ENCODE measurements at regions not wholly inside any gene's neighbourhood (a gene's known extent, or its start where the extent isn't known, plus 50 kb on each side); places are given as distances from the start of the nearest gene placed in this dataset.

GRCh38 chr11:130674686-130675308 is 226.4 kb downstream of the ADAMTS15 start:
- H2AFZ ChIP-seq (ENCODE audit: low read depth, low read length): no peak overlapping the region
- no peak for TF ChIP-seq CTCF (IDR thresholded peaks at IDR 0.05; ENCODE audit: borderline replicate concordance, extremely low read depth, low read length, poor library complexity, severe bottlenecking)
- no peak for TF ChIP-seq EZH2 (IDR thresholded peaks at IDR 0.05; ENCODE audit: borderline replicate concordance, low read depth, low read length, severe bottlenecking)
- no peak overlapping the region for H3K9ac ChIP-seq (ENCODE audit: low read depth, low read length)
- H3K27me3 ChIP-seq (ENCODE audit: insufficient read depth, low read length, poor library complexity): peaks cover 2% of the 10 kb centered on the region
- H3K4me1 ChIP-seq (ENCODE audit: insufficient read depth, low read length): no peaks in the 10 kb centered on the region
- no peaks in the 10 kb centered on the region for H3K36me3 ChIP-seq (ENCODE audit: insufficient read depth, low read length)
- H3K4me3 ChIP-seq (ENCODE audit: low read depth in 1 of 2, low read length in 2 of 2): no peak overlapping the region
- no peaks in the 10 kb centered on the region for H4K20me1 ChIP-seq (ENCODE audit: insufficient read depth, low read length)
- ATAC-seq (ENCODE audit: insufficient read depth, low read depth): no peak
- H3K4me2 ChIP-seq (ENCODE audit: insufficient read depth, low read length): no peak overlapping the region
- H3K9me3 ChIP-seq (ENCODE audit: insufficient read depth, low read length, severe bottlenecking): peaks cover 9% of the 10 kb centered on the region
- no peak for DNase-seq
- no peaks in the 10 kb centered on the region for H3K79me2 ChIP-seq (ENCODE audit: insufficient read depth, low read length)
- no peak overlapping the region for H3K27ac ChIP-seq (ENCODE audit: low read length)

GRCh38 chr11:130675371-130675821 is 227.0 kb downstream of the ADAMTS15 start:
- H3K27ac ChIP-seq (ENCODE audit: low read length): no peak overlapping the region
- H3K27me3 ChIP-seq (ENCODE audit: insufficient read depth, low read length, poor library complexity): peaks cover 2% of the 10 kb centered on the region
- no peaks in the 10 kb centered on the region for H4K20me1 ChIP-seq (ENCODE audit: insufficient read depth, low read length)
- H3K9ac ChIP-seq (ENCODE audit: low read depth, low read length): no peak overlapping the region
- no peak overlapping the region for H3K4me3 ChIP-seq (ENCODE audit: low read depth in 1 of 2, low read length in 2 of 2)
- H3K9me3 ChIP-seq (ENCODE audit: insufficient read depth, low read length, severe bottlenecking): peaks cover 9% of the 10 kb centered on the region
- H3K36me3 ChIP-seq (ENCODE audit: insufficient read depth, low read length): no peaks in the 10 kb centered on the region
- H3K4me1 ChIP-seq (ENCODE audit: insufficient read depth, low read length): no peaks in the 10 kb centered on the region
- no peak overlapping the region for H3K4me2 ChIP-seq (ENCODE audit: insufficient read depth, low read length)
- ATAC-seq (ENCODE audit: insufficient read depth, low read depth) (no peak), DNase-seq (no peak)
- no peak overlapping the region for H2AFZ ChIP-seq (ENCODE audit: low read depth, low read length)
- H3K79me2 ChIP-seq (ENCODE audit: insufficient read depth, low read length): no peaks in the 10 kb centered on the region
- TF ChIP-seq CTCF (IDR thresholded peaks at IDR 0.05; ENCODE audit: borderline replicate concordance, extremely low read depth, low read length, poor library complexity, severe bottlenecking) (no peak), EZH2 (IDR thresholded peaks at IDR 0.05; ENCODE audit: borderline replicate concordance, low read depth, low read length, severe bottlenecking) (no peak)

GRCh38 chr11:130675917-130676316 is 227.5 kb downstream of the ADAMTS15 start:
- Histone ChIP-seq H4K20me1 (ENCODE audit: insufficient read depth, low read length) (no peaks in the 10 kb centered on the region), H3K4me3 (ENCODE audit: low read depth in 1 of 2, low read length in 2 of 2) (no peak overlapping the region), H3K27ac (ENCODE audit: low read length) (no peak overlapping the region), H3K36me3 (ENCODE audit: insufficient read depth, low read length) (no peaks in the 10 kb centered on the region), H3K27me3 (ENCODE audit: insufficient read depth, low read length, poor library complexity) (peaks cover 2% of the 10 kb centered on the region), H3K9me3 (ENCODE audit: insufficient read depth, low read length, severe bottlenecking) (peaks cover 9% of the 10 kb centered on the region), H3K79me2 (ENCODE audit: insufficient read depth, low read length) (no peaks in the 10 kb centered on the region), H3K4me1 (ENCODE audit: insufficient read depth, low read length) (no peaks in the 10 kb centered on the region), H2AFZ (ENCODE audit: low read depth, low read length) (no peak overlapping the region), H3K9ac (ENCODE audit: low read depth, low read length) (no peak overlapping the region), H3K4me2 (ENCODE audit: insufficient read depth, low read length) (no peak overlapping the region)
- ATAC-seq (ENCODE audit: insufficient read depth, low read depth): no peak
- TF ChIP-seq CTCF (IDR thresholded peaks at IDR 0.05; ENCODE audit: borderline replicate concordance, extremely low read depth, low read length, poor library complexity, severe bottlenecking): no peak
- no peak for TF ChIP-seq EZH2 (IDR thresholded peaks at IDR 0.05; ENCODE audit: borderline replicate concordance, low read depth, low read length, severe bottlenecking)
- DNase-seq: no peak
